ENCODE measurements at regions not wholly inside any gene's neighbourhood (a gene's known extent, or its start where the extent isn't known, plus 50 kb on each side); places are given as distances from the start of the nearest gene placed in this dataset.

DNA sequence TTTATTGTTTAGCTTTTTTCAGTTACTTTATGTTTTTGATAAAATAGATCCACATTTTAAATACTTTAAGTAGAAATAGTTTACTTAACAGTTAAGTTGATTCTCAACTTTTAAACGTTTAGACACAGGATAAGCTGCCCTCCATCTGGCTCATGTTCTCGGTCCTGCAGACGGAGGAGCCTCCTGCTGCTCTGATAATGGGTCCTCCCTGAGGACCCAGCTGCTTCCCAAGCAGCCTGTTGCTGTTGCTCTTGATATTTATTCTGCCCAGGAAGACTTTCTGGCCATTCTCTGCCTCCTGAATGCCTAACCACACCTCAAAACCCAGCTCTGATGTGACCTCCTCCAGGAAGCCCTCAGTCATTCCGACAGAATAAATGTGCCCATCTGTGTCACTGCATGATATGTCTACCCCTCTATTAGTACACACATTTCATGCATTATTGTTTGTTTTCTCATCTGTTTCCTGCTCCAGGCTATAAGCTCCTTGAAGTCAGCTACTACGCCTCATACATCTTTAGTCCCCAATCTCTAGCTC lies 267.2 kb upstream of the MSX2 start:
- TF ChIP-seq RBBP5 (IDR thresholded peaks at IDR 0.05; ENCODE audit: borderline replicate concordance, low read depth, low read length) (no peak), ATF3 (IDR thresholded peaks at IDR 0.05; ENCODE audit: insufficient read depth, low read depth, low read length) (no peak), RAD21 (IDR thresholded peaks at IDR 0.05 in 1 of 2, conservative IDR thresholded peaks at IDR 0.05 in 1 of 2; ENCODE audit: low read depth in 2 of 2, low read length in 2 of 2) (no peak)
- TF ChIP-seq, protein P1, sequence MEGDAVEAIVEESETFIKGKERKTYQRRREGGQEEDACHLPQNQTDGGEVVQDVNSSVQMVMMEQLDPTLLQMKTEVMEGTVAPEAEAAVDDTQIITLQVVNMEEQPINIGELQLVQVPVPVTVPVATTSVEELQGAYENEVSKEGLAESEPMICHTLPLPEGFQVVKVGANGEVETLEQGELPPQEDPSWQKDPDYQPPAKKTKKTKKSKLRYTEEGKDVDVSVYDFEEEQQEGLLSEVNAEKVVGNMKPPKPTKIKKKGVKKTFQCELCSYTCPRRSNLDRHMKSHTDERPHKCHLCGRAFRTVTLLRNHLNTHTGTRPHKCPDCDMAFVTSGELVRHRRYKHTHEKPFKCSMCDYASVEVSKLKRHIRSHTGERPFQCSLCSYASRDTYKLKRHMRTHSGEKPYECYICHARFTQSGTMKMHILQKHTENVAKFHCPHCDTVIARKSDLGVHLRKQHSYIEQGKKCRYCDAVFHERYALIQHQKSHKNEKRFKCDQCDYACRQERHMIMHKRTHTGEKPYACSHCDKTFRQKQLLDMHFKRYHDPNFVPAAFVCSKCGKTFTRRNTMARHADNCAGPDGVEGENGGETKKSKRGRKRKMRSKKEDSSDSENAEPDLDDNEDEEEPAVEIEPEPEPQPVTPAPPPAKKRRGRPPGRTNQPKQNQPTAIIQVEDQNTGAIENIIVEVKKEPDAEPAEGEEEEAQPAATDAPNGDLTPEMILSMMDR (IDR thresholded peaks at IDR 0.05; ENCODE audit: control extremely low read depth in 1 of 3, insufficient read depth in 1 of 3, low read depth in 1 of 3, low read length in 3 of 3), result no peak
